K562 (cell line): ENCODE measurements at regions not wholly inside any gene's neighbourhood (a gene's known extent, or its start where the extent isn't known, plus 50 kb on each side); places are given as distances from the start of the nearest gene placed in this dataset.

Source experiments
- ATAC-seq: fragments of 200-7000 bp; cut with Tn5 transposase; 3 replicates; pipeline ENCODE4 v1.9.1; 2020; ENCODE audit warnings: moderate library complexity
- BruUV-seq: library from RNA; stranded (reverse); fragments of 400-500 nt; replicated peaks from 2 replicates; lab custom pipeline; 2021; lab: Mats Ljungman, UMichigan
- CTCF ChIA-PET: fragments of 300-600 bp; formaldehyde crosslinking; extraction: SDS; loops from one replicate; lab custom pipeline; 2021; ENCODE audit warnings: low intra/inter-chr PET ratio; lab: Yijun Ruan, JAX
- POLR2A ChIA-PET: fragments of 300-600, 350-650 bp; sonication (Branson Sonifier 250); formaldehyde crosslinking; extraction: SDS; loops from one replicate; lab custom pipeline; 2021; ENCODE audit warnings: antibody characterized with exemption, inconsistent platforms; lab: Yijun Ruan, JAX
- DNase-seq, 4 experiments: peaks; one replicate each; pipeline versions ENCODE4 v3.0.0 to v3.0.0-alpha.2; 2011 to 2018; ENCODE audit warnings: low spot score in 3 of 4, mixed read lengths in 3 of 4; ENCODE audit errors: extremely low read depth in 1 of 4
- FAIRE-seq: peaks from 2 replicates; lab custom pipeline; 2011; peaks lifted over from hg19 to GRCh38; lab: Jason Lieb, UNC
- H2AFZ ChIP-seq: 2 replicates; pipeline ENCODE4 v1.6.0; 2011; ENCODE audit warnings: low read depth, low read length, control low read depth, inconsistent platforms
- H3K27ac ChIP-seq: fragments of 200-600 bp; 3 replicates; pipeline ENCODE4 v1.8.0; 2011; ENCODE audit warnings: low read depth, mild to moderate bottlenecking, control low read depth, inconsistent platforms, low read length, moderate library complexity, mixed read lengths; ENCODE audit errors: extremely low read depth
- H3K27me3 ChIP-seq, 2 experiments: fragments of 300-600 bp in 1 of 2; 2 replicates in 1 of 2; 3 replicates in 1 of 2; pipeline versions ENCODE4 v1.6.0 to v1.8.0; 2011; ENCODE audit warnings: inconsistent platforms in 2 of 2, low read length in 2 of 2, mild to moderate bottlenecking in 1 of 2, mixed read lengths in 1 of 2, moderate library complexity in 1 of 2; ENCODE audit not compliant: control insufficient read depth in 2 of 2, insufficient read depth in 2 of 2
- H3K36me3 ChIP-seq: fragments of 300-600 bp; 3 replicates; pipeline ENCODE4 v1.8.0; 2011; ENCODE audit warnings: mild to moderate bottlenecking, low read length, inconsistent platforms; ENCODE audit not compliant: control insufficient read depth, insufficient read depth
- H3K4me1 ChIP-seq, 2 experiments: fragments of 200-600 bp in 1 of 2; replicated peaks in 1 of 2; 2 replicates in 1 of 2; 3 replicates in 1 of 2; pipeline versions ENCODE4 v1.5.1 to v1.8.0; 2011; ENCODE audit warnings: inconsistent platforms in 2 of 2, low read length in 2 of 2, mild to moderate bottlenecking in 1 of 2, mixed read lengths in 1 of 2, moderate library complexity in 1 of 2; ENCODE audit not compliant: control insufficient read depth in 2 of 2, insufficient read depth in 2 of 2
- H3K4me2 ChIP-seq: 2 replicates; pipeline ENCODE4 v1.6.1; 2011; ENCODE audit warnings: low read length, control low read depth, inconsistent platforms, mixed read lengths; ENCODE audit not compliant: insufficient read depth
- H3K4me3 ChIP-seq: fragments of 200-600 bp; sonication (generic), shearing (Covaris generic); 2 replicates; pipeline ENCODE4 v1.5.1; 2016; ENCODE audit warnings: control low read depth, inconsistent platforms
- H3K79me2 ChIP-seq: fragments of 200-600 bp; 3 replicates; pipeline ENCODE4 v1.8.0; 2011; ENCODE audit warnings: low read length, inconsistent platforms; ENCODE audit not compliant: control insufficient read depth, insufficient read depth
- H3K9ac ChIP-seq, 2 experiments: 2 replicates each; pipeline versions ENCODE4 v1.6.0 to v1.6.1; 2011; ENCODE audit warnings: low read depth in 2 of 2, low read length in 2 of 2, control low read depth in 1 of 2, inconsistent platforms in 1 of 2, mild to moderate bottlenecking in 1 of 2, mixed read lengths in 1 of 2; ENCODE audit not compliant: insufficient read depth in 1 of 2
- H3K9me1 ChIP-seq: one replicate; pipeline ENCODE4 v1.6.0; 2011; ENCODE audit warnings: inconsistent platforms, mild to moderate bottlenecking, low read length, moderate library complexity; ENCODE audit not compliant: control insufficient read depth, insufficient read depth
- H3K9me3 ChIP-seq: replicated peaks from 2 replicates; pipeline ENCODE4 v1.5.1; 2011; ENCODE audit warnings: low read depth, low read length, inconsistent platforms; ENCODE audit not compliant: control insufficient read depth, insufficient read depth
- H4K20me1 ChIP-seq: replicated peaks from 2 replicates; pipeline ENCODE4 v1.6.1; 2011; ENCODE audit warnings: low read length, inconsistent platforms, mixed read lengths; ENCODE audit not compliant: control insufficient read depth, insufficient read depth
- ARID3B ChIP-seq: fragments of 250-450 bp; sonication (Bioruptor Pico); IDR thresholded peaks from 2 replicates; pipeline ENCODE4 v1.4.0; 2020; ENCODE audit warnings: borderline replicate concordance
- CAMTA2 ChIP-seq: fragments of 250-450 bp; sonication (Bioruptor Pico); conservative IDR thresholded peaks from 2 replicates; pipeline ENCODE4 v1.5.1; 2022
- E2F5 ChIP-seq: sonication (generic); formaldehyde crosslinking; IDR thresholded peaks from 2 replicates; pipeline ENCODE4 v1.8.0; 2022; ENCODE audit warnings: mild to moderate bottlenecking, missing genetic modification reagents
- ETV5 ChIP-seq: sonication (generic); formaldehyde crosslinking; IDR thresholded peaks from 2 replicates; pipeline ENCODE4 v1.4.0; 2020; ENCODE audit warnings: low read depth, mild to moderate bottlenecking, missing genetic modification reagents
- HINFP ChIP-seq: fragments of 450-650 bp; conservative IDR thresholded peaks from 2 replicates; pipeline ENCODE4 v1.6.1; 2016; ENCODE audit warnings: missing genetic modification characterization, low read depth, mild to moderate bottlenecking, control low read depth, missing compliant biosample characterization
- KLF10 ChIP-seq: fragments of 250-450 bp; sonication (Bioruptor Pico); IDR thresholded peaks from 2 replicates; pipeline ENCODE4 v1.6.1; 2021; ENCODE audit warnings: matching md5 sums
- KLF6 ChIP-seq: fragments of 250-450 bp; sonication (Bioruptor Pico); IDR thresholded peaks from 2 replicates; pipeline ENCODE4 v1.4.0; 2020; ENCODE audit warnings: mild to moderate bottlenecking, moderate library complexity, borderline replicate concordance
- NBN ChIP-seq: fragments of 450-650 bp; IDR thresholded peaks from 2 replicates; pipeline ENCODE4 v1.6.1; 2016; ENCODE audit warnings: low read depth, mild to moderate bottlenecking
- NFATC3 ChIP-seq: fragments of 450-650 bp; IDR thresholded peaks from 2 replicates; pipeline ENCODE4 v1.6.1; 2017; ENCODE audit warnings: mild to moderate bottlenecking
- TAF15 ChIP-seq: fragments of 200-400 bp; formaldehyde crosslinking; IDR thresholded peaks from 2 replicates; pipeline ENCODE4 v1.6.1; 2017; ENCODE audit warnings: mild to moderate bottlenecking, low read depth, low read length, moderate library complexity
- ZBED1 ChIP-seq: IDR thresholded peaks from 2 replicates; pipeline ENCODE4 v1.6.1; 2014
- ZNF133 ChIP-seq: fragments of 250-450 bp; sonication (Bioruptor Pico); IDR thresholded peaks from 2 replicates; pipeline ENCODE4 v1.4.0; 2020; ENCODE audit warnings: mild to moderate bottlenecking
- WGBS: fragments of 100-300 bp; shearing (Covaris generic); methylation state at CpG from one replicate; pipeline ENCODE4 v1.1.6; 2016; ENCODE audit warnings: low coverage, mixed read lengths; ENCODE audit not compliant: insufficient coverage; ENCODE audit errors: missing lambda C conversion rate; 5-methylcytosine and 5-hydroxymethylcytosine counted together
- in situ Hi-C: fragments of 300-500 bp; cut with MboI; formaldehyde crosslinking; loops from 4 replicates; pipeline ENCODE4 v1.15.0; 2018; ENCODE audit warnings: inconsistent platforms, mixed read lengths
- intact Hi-C: fragments of 100-400 bp; cut with micrococcal nuclease; formaldehyde crosslinking; loops from 2 replicates; pipeline ENCODE4 v1.14.2; 2022

- Histone ChIP-seq H3K4me3 (no peak overlapping the region), H3K79me2 (no peaks in the 10 kb centered on the region), H2AFZ (no peak overlapping the region), H3K9me3 (no peaks in the 10 kb centered on the region), H3K27me3 (peaks cover 42 to 48% of the 10 kb centered on the region in 2 experiments), H3K9me1 (no peaks in the 10 kb centered on the region), H3K36me3 (no peaks in the 10 kb centered on the region), H3K4me1 (no peaks in the 10 kb centered on the region), H3K9ac (no peak overlapping the region), H3K27ac (no peak overlapping the region), H4K20me1 (no peaks in the 10 kb centered on the region; the same call in 1 of the 2 replicates), H3K4me2 (no peak overlapping the region)
- intact Hi-C loops (no loop called here), in situ Hi-C loops (no loop called here)
- no TSS peak for BruUV-seq
- 4% methylated on average over 4 of the region's 4 CpGs for WGBS
- ATAC-seq (no peak), FAIRE-seq (no peak), DNase-seq (no peak)
- TF ChIP-seq NFATC3 (no peak), KLF10 (CRISPR knock-in tag) (no peak), ARID3B (CRISPR knock-in tag) (no peak), NBN (no peak), CAMTA2 (no peak), ZBED1 (no peak), KLF6 (CRISPR knock-in tag) (no peak), ZNF133 (CRISPR knock-in tag) (no peak), E2F5 (no peak), ETV5 (CRISPR knock-in tag) (no peak), TAF15 (no peak), HINFP (tag) (no peak)
- CTCF ChIA-PET = no interaction called here
- POLR2A ChIA-PET = interaction anchor here (0.6 kb wide), 1 partner anchor 17 kb away, joined by 3 read pairs; no protein-coding TSS in a partner anchor
These were observed 209.5 kb upstream of the GALNT2 start for GRCh38 chr1:229857585-229857984.
